ENCODE measurements at regions not wholly inside any gene's neighbourhood (a gene's known extent, or its start where the extent isn't known, plus 50 kb on each side); places are given as distances from the start of the nearest gene placed in this dataset.

DNA sequence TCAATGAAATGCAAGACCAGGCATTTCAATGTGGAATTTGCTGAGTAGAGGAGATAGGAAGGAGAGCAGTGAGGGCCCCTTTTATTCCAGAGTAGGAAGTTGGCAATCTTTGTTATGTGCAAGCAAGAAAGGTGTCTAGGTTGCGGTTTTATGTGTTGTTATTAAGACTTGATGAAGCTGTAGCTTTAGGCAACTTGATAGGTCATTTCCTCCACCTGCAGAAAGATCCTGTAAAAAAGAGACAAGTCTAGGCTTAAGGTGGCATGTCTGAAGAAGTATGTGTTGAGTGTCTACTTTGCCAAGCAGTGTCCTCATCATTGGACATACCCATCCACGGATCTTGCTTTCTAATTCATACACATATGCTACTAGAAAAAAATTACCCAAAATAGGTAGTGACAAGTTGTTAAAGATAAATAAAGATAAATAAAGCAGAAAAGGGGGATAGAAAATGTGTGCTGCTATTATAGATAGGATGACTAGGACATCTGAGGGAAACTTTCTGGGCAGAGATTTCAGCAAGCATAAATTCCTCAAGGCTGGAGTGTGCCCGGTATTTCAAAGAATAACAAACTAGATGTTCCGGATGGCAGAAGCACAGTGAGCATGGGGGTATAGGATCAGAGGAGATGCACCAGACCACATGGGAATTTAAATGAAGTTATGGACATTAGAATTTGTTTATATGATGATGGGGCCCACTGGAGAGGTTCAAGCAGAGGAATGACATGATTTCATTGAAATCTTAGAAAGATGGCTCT lies 335.0 kb downstream of the TGFB2 start:
- DNase-seq, result no peak

DNA sequence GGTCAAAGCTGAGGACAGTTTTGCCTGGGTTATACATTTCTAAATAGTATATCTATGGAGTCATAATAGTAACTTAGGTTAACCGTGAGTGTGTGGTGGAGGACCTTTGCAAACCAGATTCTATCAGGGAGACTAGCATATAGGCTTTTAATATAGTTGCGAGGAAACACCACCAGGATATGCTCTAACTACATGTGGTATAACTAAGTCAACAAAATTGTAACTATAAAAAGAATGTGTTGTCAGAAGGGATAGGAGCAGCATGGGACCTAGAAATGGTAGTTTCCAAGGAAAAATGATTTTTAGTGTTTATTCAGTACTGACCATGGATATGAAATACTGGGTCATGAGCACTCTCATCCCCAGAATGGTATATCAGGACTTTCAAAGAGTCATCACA lies 338.1 kb downstream of the TGFB2 start:
- DNase-seq, result no peak

DNA sequence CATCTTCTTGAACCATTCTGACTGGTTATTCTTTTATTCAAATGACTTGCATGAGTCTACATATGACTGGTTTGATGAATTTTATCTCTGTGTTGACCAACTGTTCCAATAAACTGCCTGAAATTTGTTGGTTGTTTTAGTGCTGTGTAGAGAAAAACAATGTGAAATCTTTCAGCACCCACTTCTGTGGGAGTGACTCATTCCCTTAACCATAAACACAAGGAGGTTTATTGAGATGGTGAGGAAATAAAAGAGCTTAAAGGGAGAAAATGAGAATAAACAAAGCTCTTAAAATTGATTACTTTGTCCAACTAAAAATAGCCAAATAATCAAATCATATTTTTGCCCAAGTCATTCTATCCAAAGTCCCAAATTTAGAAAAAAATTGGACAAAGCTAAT lies 341.1 kb downstream of the TGFB2 start:
- no peak for DNase-seq

DNA sequence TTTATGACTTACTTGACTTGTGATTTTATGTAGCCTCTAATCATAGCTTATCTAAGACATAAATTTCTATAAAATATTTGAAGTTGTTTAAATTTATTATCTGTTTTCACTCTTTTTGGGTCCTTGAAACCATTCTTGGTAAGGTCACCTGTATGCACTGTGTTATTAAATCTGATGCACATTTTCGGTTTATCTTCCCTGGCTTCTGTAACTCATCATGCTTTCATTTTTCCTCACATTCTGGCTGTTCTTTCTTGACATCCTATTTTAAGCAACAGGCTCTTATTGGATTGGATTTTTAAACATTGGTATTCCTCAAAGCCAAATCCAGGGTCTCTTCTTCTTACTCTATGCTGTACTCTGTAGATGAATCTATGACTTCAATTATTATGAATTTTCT lies 341.6 kb downstream of the TGFB2 start:
- DNase-seq, result no peak

DNA sequence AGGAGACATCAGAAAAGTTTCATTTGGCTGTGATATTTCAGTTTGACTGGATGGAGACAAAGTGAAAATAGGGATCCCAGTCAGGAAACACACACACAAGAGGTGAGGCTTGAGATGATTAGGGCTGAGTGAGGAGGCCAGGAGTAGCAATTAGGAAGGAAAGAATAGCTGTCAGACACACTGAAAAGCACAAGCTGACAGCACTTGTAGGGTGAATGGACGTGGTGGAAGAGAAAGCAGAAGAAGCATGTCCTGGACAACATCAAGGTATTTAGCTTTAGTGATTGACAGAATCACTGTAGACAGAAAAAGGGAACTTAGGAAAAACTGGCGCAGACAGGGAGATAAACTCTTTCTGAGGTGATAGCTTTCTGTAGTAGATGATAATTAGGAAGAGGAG lies 347.7 kb downstream of the TGFB2 start:
- DNase-seq, result no peak

DNA sequence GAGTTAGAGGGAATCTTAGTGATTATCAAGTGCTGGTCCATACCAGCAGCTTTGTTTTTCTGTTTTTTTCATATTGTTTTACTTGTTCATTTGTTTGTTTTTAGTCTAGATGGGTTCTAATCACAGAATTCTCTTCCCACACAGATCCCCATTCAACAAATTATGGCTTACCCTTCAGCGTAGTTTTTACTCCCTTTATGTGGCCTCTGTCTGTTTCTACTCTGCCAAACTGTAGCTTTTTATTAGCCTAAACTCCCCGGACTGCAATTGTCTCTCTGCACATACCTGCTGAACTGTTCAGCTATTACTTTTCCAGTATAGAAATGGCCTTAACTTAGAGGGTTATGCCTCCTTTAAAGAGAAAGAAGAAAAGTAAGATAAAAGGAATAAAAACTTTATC lies 348.5 kb downstream of the TGFB2 start:
- no peak for DNase-seq

DNA sequence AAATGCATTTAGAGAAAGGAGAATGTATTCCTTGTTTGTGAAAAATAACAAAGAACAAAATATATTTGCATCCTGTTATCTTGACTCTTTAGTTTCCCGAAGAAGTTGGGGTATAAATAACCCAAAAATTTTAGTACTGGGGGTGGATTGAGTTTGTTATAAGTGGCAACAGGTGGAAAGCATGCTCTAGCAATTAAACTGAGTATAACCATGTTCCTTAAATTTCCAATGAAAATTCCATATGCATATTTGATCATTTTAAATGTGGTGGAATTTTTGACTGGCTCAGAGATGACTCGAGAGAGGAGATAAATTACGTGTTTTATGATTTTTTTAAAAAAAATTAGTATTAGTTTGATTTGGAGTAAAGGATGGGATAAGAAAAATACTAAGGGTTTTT lies 348.9 kb downstream of the TGFB2 start:
- no peak for DNase-seq

DNA sequence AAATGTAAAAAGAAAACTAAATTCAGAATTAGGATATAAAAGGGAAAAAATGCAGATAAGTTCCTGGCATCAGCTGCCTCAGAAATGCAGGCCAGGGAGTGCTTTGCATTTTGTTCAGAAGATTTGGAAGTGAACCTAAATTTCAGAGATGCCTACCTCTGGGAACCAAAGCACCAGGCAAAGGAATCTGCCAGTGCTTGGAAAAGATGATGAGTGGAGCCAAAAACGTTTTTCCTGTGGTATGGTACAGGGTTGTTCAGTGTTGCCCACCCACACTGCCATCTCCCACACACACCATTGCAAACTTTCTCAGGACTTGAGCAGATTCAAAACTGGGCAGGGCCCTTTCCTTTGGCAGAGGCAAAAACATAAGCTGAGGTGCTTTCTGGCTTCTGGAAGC lies 349.5 kb downstream of the TGFB2 start:
- DNase-seq, result no peak

DNA sequence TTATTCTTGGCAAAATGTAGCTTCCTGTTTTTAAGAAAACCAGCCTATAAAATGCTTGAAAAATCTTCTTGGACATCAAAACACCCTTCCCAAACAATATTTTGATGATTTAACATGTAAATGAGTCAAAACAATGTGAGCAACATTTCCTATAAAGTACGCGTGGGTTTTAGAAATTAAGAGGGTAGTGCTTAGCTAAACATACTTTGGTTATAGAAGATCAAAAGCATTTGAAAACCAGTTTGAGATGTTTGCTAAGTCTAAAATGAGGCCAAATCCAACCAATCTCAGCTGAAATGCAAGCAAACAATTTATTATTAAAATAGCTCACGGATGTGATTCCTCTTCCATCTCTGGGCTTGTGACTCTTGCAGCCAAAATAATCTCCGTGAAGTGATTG lies 350.4 kb downstream of the TGFB2 start:
- no peak for DNase-seq

DNA sequence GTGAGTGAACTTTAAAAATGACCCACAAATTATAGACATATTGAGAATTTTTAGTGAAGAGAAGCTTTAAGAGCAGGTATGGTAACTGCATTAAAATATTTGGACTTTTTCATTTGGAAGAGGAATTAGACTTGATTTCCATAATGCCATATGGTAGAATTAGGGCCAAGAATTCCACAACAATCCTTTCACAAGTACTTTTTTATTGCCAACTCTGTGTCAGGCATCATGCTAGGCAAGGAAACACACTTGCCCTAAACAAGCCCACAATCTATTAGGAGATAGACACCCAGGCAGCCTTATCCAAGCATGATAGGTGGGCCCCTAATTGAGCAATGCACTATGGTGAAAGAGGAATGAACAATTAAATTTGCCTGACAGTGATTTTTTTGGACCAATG lies 353.0 kb downstream of the TGFB2 start:
- DNase-seq, result no peak

DNA sequence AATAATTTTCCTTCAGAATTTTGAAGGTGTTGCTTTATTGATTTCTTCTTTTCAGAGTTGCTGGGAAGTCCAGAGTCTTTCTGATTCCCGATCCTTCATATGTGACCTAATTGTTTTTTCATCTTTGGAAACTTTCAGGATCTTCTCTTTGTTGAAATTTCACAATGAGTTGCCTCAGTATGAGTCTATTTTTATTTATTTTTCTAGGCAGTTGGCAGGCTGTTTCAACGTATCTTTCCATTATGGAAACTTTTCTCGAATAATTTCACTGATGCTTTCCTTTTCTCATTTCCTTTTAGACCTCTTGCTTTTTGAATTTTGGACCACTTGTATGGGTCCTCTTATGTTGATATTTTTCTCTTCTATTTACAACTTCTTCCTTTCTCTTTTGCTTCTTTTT lies 354.3 kb downstream of the TGFB2 start:
- DNase-seq, result no peak

DNA sequence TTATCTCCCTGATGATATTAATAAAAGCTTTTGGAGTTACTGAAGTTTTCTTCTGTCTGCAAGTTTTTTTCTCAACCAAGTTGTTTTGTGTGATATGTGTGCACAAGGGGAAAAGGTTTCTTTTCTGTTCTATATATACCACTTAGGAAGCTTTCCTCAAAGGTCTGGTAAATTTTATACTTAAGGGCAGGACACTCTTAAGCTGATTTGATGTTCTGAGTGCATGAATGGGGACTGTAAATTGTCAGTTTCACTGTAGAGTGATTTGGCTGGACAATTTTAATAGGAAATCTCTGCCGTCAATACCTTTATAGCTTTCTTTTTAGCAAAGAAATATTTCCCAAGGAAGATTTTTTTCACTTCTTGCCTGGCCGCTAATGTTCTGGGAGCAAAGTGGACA lies 354.7 kb downstream of the TGFB2 start:
- no peak for DNase-seq

DNA sequence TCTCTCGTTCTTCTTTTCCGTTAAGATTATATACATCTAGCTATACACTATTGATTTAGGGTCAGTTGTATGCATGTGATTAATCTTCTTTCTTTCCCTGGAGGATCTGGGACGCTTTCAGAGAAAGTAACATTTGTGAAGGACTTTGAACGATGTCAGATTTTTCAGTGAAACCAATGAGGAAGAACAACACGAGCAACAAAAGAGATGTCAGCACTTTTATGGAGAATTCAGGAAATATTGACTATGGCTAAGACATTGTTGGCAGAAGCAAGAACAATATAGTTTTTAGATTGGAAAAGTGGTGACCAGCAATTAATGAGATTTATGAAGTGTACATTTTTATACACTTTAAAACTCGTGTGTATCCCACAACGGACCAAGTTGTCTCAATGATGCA lies 355.5 kb downstream of the TGFB2 start:
- no peak for DNase-seq

DNA sequence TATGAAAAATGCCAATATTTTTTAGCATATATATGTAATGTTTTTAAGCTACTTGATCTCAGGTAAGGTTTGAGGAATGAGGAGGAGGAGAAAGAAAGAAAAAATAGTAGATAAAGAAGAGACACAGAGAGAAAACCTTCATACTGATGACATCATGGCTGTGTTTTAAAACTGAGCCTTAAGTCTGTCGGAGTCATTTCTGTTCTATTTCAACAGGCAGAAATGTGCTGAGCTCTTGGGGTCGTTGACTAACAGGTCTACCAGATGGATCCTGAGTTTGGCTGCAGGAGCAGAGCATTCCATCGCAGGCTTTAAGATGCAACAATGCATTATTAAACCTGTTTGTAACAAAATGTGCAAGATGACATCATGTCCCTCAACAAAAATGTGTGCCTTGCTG lies 356.0 kb downstream of the TGFB2 start:
- DNase-seq, result no peak

DNA sequence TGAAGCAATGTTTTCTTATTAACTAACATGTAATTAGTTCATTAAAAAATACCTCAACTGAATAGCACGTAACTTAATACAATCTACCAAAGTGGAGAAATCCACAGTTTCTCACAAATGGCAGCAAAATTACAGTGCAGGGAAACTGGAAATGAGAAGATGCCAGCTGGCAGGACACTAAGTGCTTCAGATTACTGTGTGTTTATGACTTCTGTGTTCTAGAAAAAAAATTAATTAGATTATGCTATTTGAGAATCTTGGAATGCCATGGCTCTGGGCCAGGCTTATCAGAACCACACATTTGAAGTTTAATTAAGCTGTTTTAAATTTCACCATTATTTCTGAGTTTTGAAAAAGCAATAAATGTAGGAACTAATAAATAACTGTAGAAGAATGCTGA lies 357.6 kb downstream of the TGFB2 start:
- no peak for DNase-seq

DNA sequence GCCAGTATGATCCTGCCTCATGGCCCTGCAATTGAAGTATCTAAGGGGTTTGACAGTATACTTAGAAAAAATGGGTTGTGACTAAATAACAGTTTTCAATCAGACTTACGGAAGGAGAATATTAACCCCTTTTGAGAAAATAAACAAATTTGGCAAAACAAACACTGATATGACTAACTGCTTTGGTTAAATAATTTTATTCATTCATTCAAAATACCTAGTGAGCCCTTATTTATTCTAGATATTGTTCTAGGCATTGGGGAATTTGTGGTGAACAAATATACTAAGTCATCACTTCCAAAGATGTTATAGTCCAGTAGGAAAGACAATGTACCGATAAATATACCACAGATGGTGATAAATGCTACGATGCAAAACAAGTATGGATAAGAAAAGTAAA lies 358.7 kb downstream of the TGFB2 start:
- no peak for DNase-seq

DNA sequence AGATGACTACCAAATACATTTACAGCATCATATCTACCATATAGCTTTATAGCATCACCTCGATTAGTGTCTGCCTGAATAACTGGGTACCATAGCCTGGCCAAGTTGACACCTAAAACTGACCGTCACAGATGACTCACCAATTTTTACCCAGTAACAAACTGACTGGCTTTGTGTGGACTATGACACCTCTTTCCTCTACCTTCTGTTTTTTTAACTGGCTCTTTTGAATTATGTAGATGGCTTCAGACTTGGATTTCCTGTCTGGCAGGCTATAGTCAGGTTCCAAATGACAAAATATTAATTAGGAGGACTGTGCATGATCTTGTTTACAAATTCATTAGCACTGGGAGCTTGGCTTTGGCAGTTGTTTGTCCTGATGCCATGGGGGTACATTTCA lies 360.3 kb downstream of the TGFB2 start:
- no peak for DNase-seq

DNA sequence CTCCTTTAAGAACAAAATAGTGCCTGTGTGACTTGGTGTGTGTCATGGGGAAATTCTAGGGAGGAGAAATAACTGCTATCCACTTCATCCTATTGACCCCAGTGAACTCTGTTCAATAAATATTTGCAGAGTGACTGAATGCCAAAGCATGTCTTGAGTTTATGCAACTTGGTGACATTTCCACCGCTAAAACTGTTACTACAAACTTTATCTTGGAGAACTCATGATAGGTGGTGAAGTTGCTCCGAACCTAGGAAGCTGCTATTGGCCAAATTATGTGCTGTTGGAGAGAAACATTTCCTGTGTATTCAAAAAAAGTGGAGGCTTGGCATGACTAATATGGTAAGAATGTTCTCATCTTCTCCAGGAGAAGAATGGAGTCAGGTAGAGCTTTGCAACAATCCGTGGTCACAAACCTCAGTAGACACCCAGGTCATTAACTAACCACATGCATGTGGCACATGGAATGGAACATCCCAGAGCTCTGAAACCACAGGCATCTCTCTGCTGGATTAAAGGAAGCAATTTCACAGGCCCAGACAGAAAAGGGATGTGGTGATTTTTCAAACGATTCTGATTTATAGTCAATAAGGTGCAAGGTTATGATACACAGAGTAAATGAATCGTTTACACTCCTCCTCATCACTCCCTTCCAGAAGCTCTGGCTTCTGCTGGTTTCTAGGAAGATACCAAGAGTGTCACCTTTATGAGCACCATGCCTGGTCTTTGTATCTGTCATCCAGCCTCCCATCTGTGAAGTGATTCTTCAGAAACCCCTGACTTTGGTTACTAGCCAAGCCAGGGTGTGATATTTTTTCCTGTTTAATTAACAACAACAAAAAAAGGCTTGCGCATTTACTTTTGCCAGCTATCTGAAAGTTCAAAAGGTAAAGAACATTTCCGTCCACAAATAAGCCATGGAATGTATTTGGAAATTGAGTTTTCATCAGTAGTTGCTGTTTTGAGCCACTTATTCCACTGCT lies 361.1 kb downstream of the TGFB2 start:
- DNase-seq, result no peak

DNA sequence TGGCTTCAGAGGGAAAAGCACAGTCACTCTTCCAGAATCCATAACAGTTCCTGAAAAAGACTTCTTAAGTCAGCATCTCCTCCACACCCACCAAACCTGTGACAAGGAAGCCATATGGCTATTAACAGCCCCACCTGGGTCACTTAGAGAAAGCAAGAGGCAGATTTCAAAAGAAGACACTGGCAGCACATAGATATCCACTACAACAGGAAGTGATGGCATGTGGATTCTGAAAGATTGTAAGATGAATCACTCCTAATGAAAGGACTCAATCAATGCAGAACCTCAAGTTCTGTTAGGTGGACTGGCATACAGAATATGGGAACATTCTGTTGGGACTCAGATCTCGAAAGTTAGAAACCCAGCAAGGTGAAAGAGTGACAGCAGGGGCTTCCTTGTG lies 365.9 kb downstream of the TGFB2 start:
- no peak for DNase-seq

DNA sequence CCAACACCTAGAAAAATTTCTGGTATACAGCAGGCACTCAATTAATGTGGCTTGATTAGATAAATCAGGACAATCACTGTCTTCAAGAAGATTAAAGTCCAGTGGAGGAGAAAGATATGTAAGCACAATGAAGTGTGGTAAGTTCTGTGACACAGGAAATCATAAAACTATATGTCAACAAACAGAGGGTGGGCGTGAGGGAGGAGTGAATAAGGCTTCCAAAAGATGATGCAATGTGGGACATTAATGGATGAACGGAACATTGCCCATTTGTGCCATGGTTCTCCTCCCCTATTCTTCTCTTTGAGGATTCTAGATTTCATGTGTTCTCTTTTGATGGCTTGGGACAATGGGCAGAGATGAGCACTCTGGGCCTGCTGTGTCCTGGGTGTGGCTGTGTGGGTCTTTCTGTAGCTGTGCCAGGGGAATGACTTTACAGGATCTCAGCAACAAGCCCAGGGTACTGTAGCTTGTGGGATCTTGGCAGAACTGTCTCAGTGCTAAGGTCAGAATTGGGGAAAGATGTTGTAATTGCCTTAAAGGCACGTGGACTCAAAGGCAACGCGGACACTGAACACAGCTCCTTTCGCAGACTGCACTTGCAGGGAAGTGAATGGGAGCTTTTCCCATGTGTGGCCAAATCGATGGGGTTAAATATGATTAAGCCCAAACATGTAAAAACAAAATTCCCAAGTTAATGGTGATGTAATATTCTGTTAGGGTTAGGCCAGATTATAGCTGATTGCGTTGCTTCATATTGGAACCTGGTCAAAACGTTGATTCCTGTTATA lies 366.9 kb downstream of the TGFB2 start:
- no peak for DNase-seq

DNA sequence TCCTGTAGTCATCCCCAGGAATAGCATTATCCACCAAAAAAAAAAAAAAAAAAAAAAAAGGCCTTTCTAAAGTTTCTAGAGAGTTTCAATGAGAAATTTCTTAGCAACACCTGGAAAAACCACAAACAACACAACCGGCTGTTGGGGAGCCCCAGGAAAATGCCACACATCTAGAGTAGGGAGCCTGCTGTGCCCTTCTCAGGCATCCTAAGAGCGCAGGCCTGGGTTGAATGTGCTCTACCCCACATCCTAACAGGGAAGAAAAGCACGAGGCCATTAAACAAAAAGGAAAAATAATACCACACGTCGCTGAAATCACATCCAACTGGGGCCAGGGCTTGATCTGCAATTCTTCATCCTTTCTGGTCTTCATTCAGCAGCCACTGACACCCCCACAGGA lies 367.5 kb downstream of the TGFB2 start:
- no peak for DNase-seq

DNA sequence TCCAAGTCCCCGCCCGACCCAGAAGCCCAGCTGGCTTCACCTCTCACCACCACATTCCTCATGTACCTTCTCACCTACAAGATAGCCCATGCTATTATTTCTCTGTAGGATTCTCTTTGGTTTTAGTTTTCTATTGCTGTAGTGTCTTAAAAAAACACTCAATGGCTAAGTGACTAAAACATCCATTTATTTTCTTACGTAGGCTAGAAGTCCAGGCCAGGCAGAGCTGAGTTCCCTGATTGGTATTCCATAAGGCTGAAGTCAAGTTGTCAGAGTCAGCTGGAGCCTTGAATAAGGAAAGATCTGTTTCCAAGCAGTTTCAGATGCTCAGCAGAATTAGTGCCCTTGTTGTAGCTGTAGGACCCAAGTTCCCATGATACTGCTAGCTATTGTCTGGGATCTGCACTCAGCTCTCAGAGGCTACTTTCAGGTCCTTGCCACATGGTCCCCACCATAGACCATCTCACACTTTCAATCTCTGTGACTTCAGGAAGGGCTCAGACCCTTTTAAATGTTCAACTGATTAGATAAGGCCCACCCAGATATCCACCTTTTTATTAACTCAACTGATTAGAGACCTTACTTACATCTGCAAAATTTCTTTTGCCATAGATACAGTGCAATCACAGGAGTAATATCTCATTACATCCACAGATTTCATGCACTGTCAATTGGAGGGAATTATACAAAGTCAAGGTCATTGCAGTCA lies 371.0 kb downstream of the TGFB2 start:
- no peak for DNase-seq

DNA sequence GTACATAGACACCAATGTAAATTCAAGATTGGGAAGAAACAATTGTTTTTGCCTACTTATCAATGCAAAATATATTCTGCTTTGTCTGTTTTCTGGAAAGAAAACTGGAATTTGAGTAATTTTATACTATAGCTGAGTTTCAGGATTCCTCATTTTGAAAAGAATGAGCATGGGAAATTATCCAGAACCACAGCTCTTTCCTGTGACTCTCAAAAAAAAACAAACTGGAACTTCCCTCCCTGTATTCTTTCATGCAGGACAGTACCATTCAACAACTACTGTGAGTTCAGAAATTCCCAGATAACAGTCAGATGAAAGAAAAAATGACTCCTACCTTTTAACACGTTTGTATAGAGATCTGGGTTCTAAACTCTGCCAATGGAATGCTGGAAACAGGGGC lies 372.4 kb downstream of the TGFB2 start:
- no peak for DNase-seq

Measured in DMS 273 treated with DMSO at 0.1 percent for 48 hours (cell line).